GM12864 (cell line): ENCODE measurements at regions not wholly inside any gene's neighbourhood (a gene's known extent, or its start where the extent isn't known, plus 50 kb on each side); places are given as distances from the start of the nearest gene placed in this dataset.

Experiments
- DNase-seq: peaks from one replicate; pipeline ENCODE4 v3.0.0-alpha.2; 2011; ENCODE audit warnings: low read depth
- H3K4me3 ChIP-seq: 2 replicates; pipeline ENCODE4 v1.5.1; 2011; ENCODE audit warnings: mild to moderate bottlenecking, low read depth, low read length, control low read depth
- CTCF ChIP-seq: IDR thresholded peaks from 2 replicates; pipeline ENCODE4 v1.5.1; 2011; ENCODE audit warnings: low read depth, mild to moderate bottlenecking, moderate library complexity, low read length, control low read depth, inconsistent platforms; ENCODE audit errors: missing control alignments

DNA sequence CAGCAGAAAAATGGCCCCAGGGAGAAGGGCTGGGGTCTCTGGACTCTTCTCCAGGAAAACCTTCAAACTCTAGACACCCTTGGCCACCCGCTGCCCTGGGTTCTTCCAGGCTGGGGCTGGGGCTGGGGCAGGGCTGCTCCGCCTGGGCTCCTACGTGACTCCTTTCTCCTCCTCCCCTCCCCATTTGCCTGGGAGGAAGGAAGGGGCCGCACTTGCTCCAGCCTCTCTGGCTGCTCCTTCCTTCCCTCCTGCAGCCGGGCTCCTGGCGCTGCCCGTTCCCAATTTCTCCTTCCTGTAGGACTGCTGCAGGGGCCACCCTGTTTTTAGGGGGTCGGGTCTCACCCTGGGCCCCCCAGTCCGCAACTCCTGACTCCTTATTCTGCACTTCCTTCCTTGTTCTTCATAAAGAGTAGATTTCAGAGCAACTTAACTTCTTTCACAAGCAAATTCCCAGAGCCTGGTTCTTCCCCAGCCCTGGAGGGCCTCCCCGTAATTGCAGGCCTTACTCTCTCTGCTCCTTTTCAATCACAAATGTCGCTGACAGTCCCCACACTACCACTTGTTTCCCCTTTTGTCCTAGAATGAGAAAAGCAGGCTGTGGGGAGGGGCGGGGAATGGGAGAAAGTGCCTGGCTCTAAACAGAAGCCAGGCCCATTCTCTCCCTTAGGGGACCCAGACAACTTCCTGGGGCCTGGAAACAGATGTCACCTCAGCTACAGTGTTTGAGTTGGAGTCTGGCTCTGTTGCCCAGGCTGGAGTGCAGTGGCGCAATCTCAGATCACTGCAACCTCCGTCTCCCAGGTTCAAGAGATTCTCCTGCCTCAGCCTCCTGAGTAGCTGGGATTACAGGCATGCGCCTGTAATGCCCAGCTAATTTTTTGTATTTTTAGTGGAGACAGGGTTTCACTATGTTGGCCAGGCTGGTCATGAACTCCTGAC lies 137.8 kb downstream of the ENGASE start:
- no peak for TF ChIP-seq CTCF
- DNase-seq = no peak
- H3K4me3 ChIP-seq = no peak overlapping the region

- no peak for TF ChIP-seq CTCF
- no peak for DNase-seq
- H3K4me3 ChIP-seq = no peak overlapping the region
Observed at GRCh38 chr17:79211061-79211770, 136.6 kb downstream of the ENGASE start.

GRCh38 chr17:79210638-79211037 lies 136.0 kb downstream of the ENGASE start:
- DNase-seq = no peak
- TF ChIP-seq CTCF = no peak
- no peak overlapping the region for H3K4me3 ChIP-seq

- no peak overlapping the region for H3K4me3 ChIP-seq
- TF ChIP-seq CTCF = no peak
- DNase-seq = no peak
Observed at GRCh38 chr17:79207960-79208359, 133.3 kb downstream of the ENGASE start.

- no peak for DNase-seq
- TF ChIP-seq CTCF = no peak
Observed at GRCh38 chr17:79205688-79206205, 131.1 kb downstream of the ENGASE start.

DNA sequence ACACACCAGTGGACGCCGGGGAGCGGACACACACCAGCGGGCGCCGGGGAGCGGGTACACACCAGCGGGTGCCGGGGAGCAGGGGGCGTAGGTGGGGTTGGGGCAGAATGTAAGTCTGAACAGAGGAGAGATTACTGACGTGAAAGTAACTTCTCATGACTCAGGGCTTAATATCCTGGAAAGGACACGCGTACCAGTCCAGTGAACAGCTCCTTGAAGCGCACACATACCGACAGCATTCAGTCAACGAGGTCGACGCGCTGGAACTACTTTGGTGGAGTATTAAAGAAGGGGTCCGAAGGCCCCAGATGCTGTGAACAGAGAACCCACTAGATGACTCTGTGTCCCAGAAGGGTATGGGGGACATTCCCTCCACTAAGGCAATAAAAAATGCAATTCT lies 129.6 kb downstream of the ENGASE start:
- no peak overlapping the region for H3K4me3 ChIP-seq
- TF ChIP-seq CTCF = no peak
- DNase-seq = no peak

More at GRCh38 chr17:79205688-79206205, 131.1 kb downstream of the ENGASE start:
- no peak overlapping the region for H3K4me3 ChIP-seq
